ENCODE measurements at regions not wholly inside any gene's neighbourhood (a gene's known extent, or its start where the extent isn't known, plus 50 kb on each side); places are given as distances from the start of the nearest gene placed in this dataset.

DNA sequence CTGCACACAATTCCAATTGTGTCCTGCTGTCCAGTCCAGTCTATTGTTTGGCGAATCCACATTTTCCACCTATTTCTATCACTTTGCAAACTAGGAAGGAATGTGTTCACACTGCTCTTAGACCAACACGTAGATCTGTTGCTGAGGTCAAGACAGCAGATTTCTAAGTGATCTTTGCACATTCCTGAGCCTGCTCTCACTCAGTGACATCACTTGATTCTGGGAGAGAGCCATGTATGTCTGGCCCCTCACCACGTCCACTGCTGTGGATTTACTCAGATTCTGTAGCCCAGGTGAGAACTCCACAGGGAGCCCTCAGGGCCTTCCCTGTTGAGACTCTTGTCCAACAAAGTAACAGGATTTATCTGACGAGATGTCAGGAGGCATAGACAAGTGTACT lies 317.2 kb downstream of the TSN start:
- no peak for TF ChIP-seq POLR2A (IDR thresholded peaks at IDR 0.05)
- TF ChIP-seq, protein P1, sequence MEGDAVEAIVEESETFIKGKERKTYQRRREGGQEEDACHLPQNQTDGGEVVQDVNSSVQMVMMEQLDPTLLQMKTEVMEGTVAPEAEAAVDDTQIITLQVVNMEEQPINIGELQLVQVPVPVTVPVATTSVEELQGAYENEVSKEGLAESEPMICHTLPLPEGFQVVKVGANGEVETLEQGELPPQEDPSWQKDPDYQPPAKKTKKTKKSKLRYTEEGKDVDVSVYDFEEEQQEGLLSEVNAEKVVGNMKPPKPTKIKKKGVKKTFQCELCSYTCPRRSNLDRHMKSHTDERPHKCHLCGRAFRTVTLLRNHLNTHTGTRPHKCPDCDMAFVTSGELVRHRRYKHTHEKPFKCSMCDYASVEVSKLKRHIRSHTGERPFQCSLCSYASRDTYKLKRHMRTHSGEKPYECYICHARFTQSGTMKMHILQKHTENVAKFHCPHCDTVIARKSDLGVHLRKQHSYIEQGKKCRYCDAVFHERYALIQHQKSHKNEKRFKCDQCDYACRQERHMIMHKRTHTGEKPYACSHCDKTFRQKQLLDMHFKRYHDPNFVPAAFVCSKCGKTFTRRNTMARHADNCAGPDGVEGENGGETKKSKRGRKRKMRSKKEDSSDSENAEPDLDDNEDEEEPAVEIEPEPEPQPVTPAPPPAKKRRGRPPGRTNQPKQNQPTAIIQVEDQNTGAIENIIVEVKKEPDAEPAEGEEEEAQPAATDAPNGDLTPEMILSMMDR (IDR thresholded peaks at IDR 0.05): no peak

Measured in body of pancreas (tissue), 4 donors.